GM18861 (cell line): ENCODE measurements at regions not wholly inside any gene's neighbourhood (a gene's known extent, or its start where the extent isn't known, plus 50 kb on each side); places are given as distances from the start of the nearest gene placed in this dataset.

Experiments
- ATAC-seq: cut with Tn5 transposase; IDR thresholded peaks from one replicate; pipeline ENCODE4 v1.9.1; 2021; ENCODE audit not compliant: unreplicated experiment

DNA sequence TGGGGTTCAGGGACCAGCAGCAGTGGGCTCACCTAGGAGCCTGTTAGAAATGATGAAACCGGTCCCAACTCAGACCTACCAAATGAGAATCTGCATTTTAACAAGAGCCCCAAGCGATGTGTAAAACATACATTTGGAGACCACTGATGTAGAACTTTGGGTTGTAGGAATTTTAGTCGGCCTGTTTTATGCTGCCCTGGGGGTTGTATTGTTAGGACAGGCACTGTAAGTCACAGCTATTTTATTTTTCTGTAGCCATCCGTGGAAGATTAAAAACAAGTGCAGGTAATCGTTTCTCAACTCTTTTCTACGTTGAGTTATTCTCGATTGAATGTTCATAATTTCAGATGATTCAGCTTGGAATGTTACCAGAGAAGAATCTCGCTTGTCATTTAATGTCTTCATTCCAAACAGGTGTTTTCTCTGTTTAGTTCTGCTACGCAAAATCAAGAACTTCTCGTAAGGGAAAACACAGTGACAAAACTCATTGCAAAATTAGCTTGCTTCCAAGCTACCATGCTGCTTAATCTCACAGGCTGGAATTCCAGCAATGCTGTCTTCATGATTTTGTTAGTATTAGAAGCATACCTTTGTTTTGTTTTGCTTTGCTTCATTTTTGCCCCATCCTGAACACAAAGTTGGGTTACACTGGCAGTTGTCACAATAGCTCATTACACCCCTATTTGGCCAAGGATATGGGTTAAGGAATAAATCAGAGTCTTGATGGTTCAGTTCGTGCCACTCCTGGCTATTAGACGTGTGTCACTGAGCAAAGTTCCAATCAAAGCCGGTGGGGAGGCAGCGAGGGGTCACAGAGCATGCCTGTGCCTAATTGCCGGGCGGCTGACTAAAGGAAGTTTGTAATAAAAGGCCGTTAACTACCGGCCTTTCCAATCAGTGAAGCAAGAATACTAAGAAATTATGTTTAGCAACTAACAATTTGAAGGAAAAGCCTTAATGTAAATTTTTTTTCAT is 676.9 kb downstream of the GATA3 start:
- no peak for ATAC-seq

DNA sequence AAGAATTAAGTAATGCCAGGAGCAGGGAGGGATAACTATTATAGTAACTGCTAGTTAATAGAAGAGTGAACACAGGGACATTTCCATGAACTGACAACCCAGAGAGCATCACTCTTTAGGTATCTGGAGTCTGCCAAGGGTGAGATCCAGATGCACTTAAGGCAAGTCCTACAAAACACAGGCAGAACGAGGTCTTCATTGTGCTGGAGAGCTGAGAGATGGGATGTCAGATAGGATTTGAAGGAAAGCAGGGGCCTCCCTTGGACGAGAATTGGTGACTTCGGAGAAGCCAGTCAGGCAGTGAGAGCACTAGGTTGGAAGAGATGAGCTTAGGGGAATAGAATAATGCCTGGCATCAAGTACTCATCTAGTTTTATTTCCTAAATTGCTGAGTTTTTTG is 684.5 kb downstream of the GATA3 start:
- ATAC-seq, result no peak

DNA sequence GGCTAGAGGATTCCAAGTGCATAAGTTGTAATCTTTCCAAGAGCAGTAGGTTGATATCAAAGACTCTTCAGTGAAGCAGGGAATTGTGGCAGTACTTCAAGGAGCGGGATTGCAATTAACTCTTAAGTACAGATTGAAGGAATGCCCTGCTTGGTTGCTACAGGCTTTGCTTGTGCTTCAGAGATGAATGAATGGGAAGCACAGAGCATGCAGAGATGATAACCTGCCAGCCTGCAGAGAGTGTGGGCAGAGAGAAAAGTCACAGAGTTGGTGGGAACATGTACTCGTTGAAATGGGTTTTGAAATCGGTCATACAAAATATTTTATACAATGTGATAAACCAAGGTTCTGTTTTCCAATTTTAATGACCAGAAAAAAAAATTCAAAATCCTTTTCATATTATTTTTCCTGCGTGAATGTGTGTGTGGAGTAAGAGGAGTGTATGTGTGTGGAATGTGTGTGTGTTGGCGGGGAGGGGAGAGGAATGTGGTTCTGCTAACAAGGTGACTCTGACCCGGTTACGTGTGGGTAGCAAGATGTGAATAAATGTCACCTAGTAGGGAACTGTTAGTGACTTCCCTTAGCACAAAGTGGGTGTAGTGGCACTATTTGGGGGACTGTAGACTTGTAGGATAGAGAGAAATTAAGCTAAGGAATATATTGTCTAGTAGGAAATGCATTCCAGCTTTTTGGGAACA is 697.8 kb downstream of the GATA3 start:
- ATAC-seq, result no peak

DNA sequence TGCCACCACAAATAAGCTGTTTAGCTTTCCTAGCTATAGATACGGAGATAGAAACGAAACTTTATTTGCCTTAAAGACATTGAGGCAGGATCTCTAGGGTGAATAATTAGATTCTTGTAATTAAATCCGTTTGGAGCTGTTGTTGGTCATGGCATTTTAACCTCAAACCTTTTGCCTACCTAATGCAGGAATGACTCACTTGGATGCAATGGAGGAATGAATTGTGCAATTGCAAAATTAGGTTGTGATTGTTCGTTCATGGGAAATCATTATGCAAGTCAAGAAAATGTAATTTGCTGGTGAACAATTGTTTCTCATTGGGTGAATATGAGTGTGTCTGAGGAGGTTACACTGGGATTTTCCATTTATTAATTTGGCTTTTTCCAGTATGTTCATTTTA is 703.5 kb downstream of the GATA3 start:
- no peak for ATAC-seq

DNA sequence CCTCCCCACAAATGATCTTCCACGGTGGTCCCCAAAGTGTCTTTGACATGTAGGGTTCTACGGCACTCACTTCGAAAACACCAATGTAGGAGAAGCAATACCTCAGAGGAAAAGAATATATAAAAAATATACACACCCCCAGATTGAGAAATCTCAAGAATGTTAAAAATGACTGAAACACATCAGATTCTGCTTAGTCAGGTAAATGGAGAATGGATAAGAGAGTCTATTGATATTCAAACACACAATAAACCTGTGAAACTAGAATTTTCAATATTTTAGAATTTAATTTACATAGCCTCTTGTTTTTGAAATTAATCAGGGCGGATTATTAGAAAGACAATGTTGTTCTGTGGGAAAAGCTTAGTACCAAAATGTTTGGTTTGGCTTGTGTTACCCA is 712.4 kb downstream of the GATA3 start:
- ATAC-seq, result no peak

DNA sequence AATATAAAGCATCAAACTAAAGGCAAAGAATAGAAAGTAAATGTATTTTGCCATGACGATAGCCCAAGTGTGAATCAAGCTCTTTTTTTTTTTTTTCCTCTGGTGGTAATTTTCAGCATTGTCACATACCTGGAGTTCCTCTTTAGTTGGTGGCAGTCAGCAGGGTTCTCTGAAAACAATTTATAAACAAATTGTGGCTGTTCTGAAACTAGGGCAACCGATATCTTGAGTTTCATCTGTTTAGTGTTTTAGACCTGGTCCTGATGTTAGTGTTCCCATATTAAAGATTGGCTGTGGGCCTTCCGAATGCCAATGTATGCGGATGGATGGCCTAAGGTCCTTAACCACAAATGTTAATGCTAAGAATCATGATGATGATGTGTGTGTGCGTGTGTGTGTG is 713.1 kb downstream of the GATA3 start:
- no peak for ATAC-seq

DNA sequence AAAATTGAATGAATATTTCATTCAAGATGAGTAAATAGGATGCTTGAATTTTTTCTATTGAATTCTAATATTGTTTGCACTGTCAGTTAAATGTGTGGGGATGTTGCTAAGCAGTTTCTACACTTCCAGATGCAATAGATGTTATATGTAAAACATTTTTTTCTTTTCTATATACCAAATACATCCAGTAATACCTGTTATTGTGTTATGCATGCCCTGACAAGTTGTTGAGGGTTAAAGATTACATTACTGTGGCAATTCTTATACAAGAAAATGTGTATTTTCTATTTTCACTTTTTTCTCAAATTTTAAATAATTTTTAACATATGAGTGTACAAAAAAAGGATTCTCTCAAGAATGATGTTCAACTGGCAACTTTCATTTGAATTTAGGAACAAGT is 713.9 kb downstream of the GATA3 start:
- ATAC-seq, result no peak

DNA sequence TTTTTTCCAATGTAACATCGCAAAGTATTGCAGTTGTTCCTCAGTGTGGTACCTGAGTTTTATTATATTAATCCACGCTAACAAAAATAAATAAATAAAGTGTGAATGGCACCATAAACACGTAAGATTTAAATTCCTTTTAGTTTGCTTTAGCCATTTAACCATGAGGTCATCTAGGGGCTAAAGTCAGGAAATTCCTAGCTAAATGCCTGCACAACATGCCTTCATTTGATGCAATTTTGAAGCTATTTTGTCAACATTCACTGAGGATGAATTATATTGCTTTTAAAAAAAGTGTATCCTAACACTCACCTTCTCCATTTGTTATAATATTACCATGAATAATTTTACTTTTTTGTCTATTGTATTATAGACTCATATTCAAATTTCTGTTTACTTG is 714.4 kb downstream of the GATA3 start:
- ATAC-seq, result no peak

DNA sequence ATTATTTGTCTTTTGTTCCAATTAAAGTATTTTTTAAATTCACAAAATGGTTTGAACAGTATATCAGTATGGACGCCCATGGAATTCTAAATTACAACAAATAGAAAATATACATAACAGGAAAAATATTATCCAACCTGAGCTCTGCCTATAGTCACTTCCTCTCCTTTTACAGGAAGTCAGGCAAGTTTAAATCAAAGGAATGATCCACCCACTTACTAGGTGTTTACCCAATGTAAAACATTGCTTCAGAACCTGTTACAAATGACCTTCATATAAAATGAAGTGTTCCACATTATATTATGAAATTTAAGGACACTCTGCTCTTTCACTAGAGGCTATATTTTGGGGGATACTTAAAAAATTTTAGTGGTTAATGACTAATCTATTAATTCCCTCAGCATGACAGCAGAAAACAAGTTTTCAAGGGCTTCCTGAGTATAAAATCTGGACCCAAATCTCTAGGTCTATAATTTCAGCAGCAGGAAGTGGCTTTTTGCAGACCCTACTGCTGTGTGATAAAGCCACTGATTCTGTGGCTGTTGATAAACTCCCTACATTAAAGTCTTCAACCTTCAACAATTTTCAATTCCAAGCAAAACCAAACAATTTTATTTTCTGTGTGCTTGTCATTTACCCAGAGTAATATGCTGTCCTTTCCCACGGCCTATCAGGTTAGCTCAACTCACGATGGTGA is 722.6 kb downstream of the GATA3 start:
- ATAC-seq, result no peak

DNA sequence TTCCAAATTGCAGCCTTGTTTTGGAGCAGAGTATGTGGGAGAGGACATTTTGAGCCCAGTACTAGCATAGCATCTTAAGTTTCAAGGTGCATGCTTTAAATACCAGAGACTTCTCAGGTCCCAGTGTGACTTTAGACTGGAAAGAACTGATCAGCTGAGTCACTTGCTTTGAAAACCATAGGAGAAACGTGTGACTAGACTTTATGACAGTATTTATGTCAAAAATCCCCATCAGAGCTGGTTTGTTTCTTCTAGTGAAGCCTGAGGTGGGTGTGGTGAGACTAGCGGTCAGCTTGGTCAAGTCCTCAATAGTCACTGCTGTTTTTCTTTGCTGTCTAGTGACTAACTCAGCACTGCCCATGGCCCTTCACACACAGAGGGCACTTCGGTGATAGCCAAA is 724.2 kb downstream of the GATA3 start:
- no peak for ATAC-seq

DNA sequence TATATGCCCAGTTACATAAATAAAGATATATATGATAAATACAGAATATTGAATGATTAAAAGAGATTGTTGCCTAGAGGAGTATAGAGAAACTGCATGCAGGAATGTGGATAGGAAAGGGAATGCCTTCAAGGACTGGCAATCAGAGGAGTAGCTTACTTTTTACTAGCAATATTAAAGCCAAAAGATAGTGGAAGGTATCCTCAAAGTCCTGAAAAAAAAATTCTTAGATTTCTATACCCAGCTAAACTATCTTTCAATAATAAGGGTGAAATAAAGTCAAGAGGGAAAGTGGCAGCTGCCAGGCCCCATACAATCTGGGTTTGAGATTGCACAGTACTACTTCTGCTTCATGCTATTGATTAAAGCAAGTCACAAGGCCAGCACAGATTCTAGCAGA is 733.2 kb downstream of the GATA3 start:
- no peak for ATAC-seq

DNA sequence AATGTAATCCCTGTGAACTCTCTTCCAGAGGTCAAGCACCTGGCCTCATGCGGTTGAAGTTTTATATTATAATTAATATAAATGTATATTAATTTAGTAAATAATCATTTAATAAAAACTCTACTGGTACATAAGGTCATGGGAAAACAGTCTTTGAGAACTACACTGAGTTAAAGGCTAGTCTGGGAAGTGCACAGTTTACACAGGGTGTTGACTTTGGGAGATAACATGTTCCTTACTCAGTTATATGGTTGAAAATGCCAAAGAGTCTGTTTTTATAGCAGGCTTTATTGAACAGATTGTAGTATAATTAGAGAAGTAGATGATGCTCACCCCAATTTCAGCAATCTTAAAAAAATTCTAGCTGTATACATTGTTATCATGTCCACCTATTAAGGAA is 735.9 kb downstream of the GATA3 start:
- no peak for ATAC-seq

DNA sequence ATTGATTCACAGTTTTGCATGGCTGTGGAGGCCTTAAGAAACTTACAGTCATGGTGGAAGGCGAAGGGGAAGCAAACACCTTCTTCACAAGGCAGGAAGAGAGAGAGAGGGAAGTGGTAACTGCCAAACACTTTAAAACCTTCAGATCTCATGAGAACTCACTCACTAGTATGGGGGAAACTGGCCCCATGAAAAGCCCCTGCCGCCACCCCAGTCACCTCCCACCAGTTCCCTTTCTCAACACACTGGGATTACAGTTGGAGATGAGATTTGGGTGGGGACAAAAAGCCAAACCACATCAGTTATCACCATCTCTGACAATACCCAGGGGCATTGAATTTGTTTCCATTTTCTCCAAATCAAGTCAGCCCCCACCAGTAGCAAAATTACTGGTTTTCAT is 740.4 kb downstream of the GATA3 start:
- ATAC-seq, result no peak

DNA sequence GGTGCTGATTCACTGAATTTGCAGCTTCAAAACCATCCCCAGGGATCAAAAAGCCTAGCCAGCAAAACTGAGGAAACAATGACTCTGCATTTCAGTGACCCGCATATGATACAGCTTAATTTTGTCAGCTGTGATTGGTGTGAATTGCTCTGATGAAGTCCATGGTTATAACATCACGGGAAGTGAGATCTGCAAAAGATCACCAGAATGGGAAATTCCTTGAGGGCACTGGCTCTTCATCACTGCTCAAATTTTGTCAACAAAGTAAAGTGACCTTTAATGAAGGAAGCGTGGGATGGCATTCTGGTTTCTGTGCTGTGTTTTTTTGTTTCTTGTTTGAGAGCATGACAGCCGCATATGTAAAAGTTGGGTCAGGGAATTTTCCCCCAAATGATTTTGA is 745.9 kb downstream of the GATA3 start:
- no peak for ATAC-seq

DNA sequence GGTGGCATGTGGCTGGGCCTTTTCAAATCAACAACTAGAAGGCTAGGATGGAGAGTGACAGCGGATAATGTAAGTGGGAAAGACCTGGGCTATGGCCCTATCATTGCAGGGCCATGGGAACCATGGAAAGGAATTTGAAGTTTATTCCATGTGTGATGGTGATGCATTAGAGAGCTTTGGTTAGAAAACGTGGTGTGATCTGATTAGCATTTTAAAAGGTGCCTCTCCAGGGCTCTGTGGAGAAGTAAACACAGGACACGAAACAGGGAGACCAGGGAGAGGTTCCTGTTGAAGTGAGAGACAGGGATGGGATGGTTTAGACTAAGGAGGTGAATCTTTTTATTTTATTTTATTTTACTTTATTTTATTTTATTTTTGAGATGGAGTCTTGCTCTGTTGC is 749.5 kb downstream of the GATA3 start:
- ATAC-seq, result no peak

DNA sequence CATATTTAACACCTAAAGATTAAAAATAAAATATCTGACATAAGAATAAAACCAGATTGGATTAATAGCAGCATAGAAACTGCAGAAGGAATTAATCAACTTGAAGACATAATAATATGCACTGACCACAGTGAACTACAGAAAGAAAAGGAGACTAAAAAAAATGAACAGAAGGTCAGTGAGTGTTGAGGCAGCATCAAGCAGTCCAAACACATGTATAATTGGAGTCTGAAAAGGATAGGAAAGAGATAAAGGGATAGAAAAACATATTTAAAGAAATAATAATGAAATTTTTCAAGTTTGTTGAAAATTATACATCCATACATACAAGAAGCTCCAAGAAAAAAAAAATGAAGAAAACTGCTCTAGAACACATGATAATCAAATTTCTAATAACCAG is 756.2 kb downstream of the GATA3 start:
- ATAC-seq, result no peak

DNA sequence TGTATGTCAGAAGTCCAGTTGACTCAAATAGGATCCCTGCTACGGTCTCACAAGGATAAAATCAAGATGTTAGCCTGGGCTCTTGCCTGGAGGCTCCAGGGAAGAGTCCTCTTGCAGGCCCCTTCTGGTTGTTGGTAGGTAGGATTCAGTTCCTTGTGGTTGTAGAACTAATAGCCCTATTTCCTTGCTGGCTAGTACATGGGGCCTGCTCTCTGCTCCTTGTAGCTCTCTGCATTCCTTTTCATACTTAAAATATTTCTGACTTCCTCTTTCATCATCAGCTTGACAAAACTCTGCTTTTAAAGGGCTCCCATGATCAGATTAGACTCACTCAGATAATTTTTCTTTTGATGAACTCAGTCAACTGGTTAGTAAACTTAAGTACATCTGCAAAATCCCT is 756.7 kb downstream of the GATA3 start:
- ATAC-seq, result no peak

DNA sequence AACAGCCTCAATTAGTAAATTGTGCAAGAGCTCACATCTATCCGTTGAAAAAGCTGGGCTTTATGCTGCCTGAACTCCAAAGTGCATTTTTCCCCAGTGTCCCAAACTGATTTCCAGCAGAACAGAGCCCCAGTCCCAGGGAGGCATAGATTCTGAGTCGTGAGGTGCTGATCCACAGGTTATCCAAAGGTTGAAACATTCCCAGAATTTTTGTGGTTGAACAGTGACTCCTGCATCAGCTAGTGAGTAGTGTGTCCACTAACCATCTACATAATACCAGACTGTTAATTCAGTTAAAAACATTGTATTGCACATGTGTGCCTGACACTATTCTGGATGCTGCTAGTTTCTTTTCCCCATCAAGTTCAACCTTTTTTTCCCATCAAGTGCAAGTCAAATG is 761.5 kb downstream of the GATA3 start:
- ATAC-seq, result no peak

DNA sequence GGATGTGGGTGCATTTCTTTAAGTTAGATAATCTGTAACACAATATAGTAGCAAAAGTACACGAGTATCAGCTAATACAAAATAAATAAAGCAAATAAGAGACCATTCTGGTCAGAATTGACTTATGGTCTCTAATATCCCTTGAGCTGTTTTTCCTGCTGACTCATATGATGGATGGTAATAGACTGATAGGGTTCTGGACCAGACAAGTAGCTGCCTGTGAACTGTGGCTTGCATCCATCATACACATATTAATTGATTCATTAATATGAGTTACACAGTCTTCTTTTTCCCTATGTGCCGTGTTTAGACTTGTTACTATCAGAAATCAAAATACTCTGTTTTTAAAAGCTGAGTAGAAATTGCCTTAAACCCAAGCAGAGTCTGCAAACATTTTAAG is 762.8 kb downstream of the GATA3 start:
- ATAC-seq, result no peak

DNA sequence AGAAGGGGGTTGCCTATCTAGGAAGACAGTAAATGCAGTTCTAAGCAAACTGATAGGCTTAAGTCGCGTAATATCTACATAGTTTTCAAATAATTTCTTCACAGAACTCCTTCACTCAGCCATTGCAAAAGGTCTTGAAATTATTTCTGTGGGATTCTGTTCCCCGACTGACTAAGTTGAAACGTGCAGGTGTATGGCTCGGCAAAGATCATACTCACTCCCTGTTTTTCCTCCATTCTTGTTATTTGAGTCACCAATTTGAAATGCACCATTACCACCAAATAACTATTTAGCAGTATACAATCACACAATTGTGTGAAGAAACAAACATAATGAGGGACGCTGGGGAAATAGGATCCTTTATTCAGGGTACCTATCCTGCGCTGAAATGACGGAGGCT is 771.1 kb downstream of the GATA3 start:
- no peak for ATAC-seq

DNA sequence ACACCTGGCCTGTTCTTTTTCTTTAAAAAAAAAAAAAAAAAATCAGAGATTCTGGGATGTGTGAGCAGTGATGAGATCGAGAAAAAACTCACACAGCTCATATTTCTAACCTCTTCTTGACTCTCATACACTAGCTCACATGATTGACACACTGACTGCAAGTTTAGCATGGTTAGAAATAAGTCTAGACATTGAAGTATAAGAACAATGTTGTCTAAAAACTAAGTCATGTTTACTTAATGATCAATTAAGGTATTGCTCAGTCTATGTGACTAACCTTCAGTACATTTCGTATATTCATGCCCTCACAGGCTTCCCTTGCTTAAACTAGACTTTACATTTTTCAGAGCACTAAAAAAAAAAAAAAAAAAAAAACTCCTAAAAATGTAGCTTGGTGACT is 775.1 kb downstream of the GATA3 start:
- ATAC-seq, result no peak

DNA sequence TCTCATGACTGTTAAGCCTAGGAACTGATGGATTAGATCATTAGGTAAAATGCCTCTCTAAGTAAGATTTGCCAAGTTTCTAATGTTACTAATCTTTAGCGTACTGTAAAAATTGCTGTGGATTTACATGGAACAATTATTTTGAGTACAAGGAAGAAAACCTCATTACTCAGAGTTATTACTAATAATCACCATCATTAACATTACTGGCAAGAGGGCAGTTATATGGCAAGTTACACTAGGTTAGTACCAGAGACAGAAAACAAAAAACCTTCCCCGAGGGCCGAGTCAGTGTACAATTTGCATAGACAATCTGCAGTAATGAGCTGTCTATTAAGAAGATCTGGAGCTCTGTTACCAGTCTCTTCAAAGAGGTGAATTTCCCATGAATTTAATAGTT is 775.6 kb downstream of the GATA3 start:
- no peak for ATAC-seq
